ENCODE measurements at regions not wholly inside any gene's neighbourhood (a gene's known extent, or its start where the extent isn't known, plus 50 kb on each side); places are given as distances from the start of the nearest gene placed in this dataset.

DNA sequence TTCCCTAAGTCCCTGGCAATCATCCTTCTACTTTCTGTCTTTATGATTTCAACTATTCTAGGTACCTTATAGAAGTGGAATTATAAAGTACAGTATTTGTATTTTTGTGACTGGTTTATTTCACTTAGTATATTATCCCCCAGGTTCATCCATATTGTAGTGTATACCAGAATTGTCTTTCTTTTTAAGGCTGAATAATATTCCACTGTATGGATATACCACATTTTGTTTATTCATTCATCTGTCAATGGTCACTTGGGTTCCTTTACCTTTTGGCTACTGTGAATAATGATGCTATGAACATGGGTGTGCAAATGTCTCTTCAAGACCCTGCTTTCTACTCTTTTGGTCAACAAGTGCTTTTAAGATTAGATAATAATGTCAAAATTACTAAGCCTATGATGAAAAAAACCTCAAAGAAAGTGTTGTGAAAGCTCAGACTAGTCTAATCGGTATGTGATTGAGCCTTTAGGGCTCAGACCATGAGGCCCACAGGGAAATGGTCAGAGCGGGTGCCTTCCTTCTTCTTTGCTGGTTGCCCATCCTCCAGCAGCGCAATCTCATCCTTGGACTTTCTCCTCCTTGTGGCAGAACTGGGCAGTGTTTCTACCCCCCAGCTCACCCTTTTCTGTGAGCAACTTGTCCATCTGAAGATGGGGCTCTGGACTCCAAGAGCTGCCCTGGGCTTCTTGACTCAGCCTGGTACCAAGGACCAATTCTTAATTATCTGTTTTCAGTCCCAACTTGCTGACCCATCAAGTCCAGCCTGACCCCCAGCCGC is 105.4 kb downstream of the TTC8 start:
- no peaks in the 10 kb centered on the region for H3K4me1 Mint-ChIP-seq
- H3K27me3 Mint-ChIP-seq = peaks cover under 1% of the 10 kb centered on the region
- no peak overlapping the region for H3K27ac Mint-ChIP-seq
- H3K9me3 Mint-ChIP-seq = no peaks in the 10 kb centered on the region
- DNase-seq = no peak
- ChIA-PET CTCF (no interaction called here), POLR2A (no interaction called here)
- H3K36me3 Mint-ChIP-seq (ENCODE audit: low read depth) = no peaks in the 10 kb centered on the region
- no peak overlapping the region for H3K4me3 Mint-ChIP-seq

- H3K4me1 Mint-ChIP-seq = no peaks in the 10 kb centered on the region
- POLR2A ChIA-PET = no interaction called here
- no peak overlapping the region for H3K27ac Mint-ChIP-seq
Measured at GRCh38 chr14:88931321-88932110, 107.1 kb downstream of the TTC8 start.

DNA sequence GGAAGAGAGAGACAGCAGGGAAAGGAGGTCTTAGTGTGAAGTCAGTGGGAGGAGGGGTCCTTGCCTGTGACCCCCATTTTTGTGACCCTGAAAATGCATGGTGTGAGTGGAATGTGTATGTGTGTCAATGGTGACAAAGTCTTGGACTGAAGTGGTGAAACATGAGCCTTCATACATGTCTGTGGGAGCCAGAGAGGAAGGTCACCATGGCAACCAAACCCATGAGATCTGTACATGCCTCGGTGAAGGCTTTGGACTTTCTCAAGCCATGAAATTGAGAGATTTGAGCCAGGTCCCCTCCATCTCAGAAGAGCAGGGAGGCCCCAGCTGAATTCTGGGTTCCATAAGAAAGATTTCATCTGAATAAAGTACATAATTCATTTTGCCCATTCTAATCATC is 108.7 kb downstream of the TTC8 start:
- DNase-seq = no peak
- CTCF ChIA-PET = no interaction called here
- no peaks in the 10 kb centered on the region for H3K36me3 Mint-ChIP-seq (ENCODE audit: low read depth)

More at GRCh38 chr14:88931321-88932110, 107.1 kb downstream of the TTC8 start:
- H3K9me3 Mint-ChIP-seq = no peaks in the 10 kb centered on the region
- no peaks in the 10 kb centered on the region for H3K27me3 Mint-ChIP-seq
- CTCF ChIA-PET = no interaction called here
- no peak for DNase-seq
- no peak overlapping the region for H3K4me3 Mint-ChIP-seq
- no peaks in the 10 kb centered on the region for H3K36me3 Mint-ChIP-seq (ENCODE audit: low read depth)

GRCh38 chr14:88934351-88934806 is 109.9 kb downstream of the TTC8 start:
- Mint-ChIP-seq H3K27me3 (no peaks in the 10 kb centered on the region), H3K27ac (no peak overlapping the region), H3K36me3 (ENCODE audit: low read depth) (no peaks in the 10 kb centered on the region), H3K9me3 (no peaks in the 10 kb centered on the region), H3K4me1 (no peaks in the 10 kb centered on the region), H3K4me3 (no peak overlapping the region)
- ChIA-PET CTCF (no interaction called here), POLR2A (no interaction called here)
- no peak for DNase-seq

More for the DNA sequence above, 108.7 kb downstream of the TTC8 start:
- POLR2A ChIA-PET = no interaction called here
- Mint-ChIP-seq H3K4me1 (no peaks in the 10 kb centered on the region), H3K27ac (no peak overlapping the region), H3K27me3 (no peaks in the 10 kb centered on the region), H3K9me3 (no peaks in the 10 kb centered on the region), H3K4me3 (no peak overlapping the region)

DNA sequence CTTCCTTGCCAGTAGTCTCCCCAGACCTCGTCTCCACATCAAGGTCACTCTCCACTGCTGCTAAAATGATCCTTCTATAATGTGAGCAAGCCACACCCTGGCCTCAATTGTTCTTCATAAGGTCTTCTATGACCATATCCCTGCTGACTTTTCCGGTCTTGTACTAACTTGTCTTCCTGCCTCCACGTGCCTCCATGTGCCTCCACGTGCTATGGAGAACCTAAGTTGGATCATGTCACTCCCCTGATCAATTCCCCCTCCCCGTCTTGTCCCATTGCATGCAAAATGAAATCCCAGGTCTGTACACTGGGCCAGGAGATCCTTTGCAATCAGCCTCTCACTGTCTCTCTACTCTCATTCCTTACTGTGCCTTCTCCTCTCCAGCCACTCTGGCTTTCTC is 110.6 kb downstream of the TTC8 start:
- no peak overlapping the region for H3K4me3 Mint-ChIP-seq
- H3K4me1 Mint-ChIP-seq = no peaks in the 10 kb centered on the region
- CTCF ChIA-PET = no interaction called here
- H3K27me3 Mint-ChIP-seq = no peaks in the 10 kb centered on the region
- no peaks in the 10 kb centered on the region for H3K36me3 Mint-ChIP-seq (ENCODE audit: low read depth)
- no peak for DNase-seq
- no peak overlapping the region for H3K27ac Mint-ChIP-seq
- POLR2A ChIA-PET = no interaction called here
- H3K9me3 Mint-ChIP-seq = no peaks in the 10 kb centered on the region

DNA sequence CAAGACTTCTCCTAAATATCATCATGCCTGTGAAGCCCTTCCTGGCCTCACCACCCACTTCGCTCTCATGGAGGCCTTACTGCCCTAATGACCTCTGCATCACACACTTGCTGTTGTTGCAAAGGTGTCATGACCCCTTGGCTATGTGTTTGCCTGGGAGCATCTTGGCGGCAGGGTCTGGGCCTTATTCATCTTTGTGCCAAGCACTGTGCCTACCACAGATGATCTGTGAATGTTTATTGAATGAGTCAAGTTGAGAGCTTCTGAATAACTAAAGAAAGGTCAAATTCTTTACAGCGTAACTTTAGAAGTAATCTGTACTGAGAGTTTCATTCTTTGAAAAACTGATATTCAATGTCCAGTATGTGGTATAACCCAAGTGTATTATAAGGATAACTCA is 113.3 kb downstream of the TTC8 start:
- ChIA-PET POLR2A (no interaction called here), CTCF (no interaction called here)
- DNase-seq = no peak
- H3K9me3 Mint-ChIP-seq = no peaks in the 10 kb centered on the region
- H3K27me3 Mint-ChIP-seq = no peaks in the 10 kb centered on the region
- H3K4me1 Mint-ChIP-seq = no peaks in the 10 kb centered on the region
- H3K27ac Mint-ChIP-seq = no peak overlapping the region
- H3K36me3 Mint-ChIP-seq (ENCODE audit: low read depth) = no peaks in the 10 kb centered on the region
- no peak overlapping the region for H3K4me3 Mint-ChIP-seq

GRCh38 chr14:88940671-88941070 is 116.2 kb downstream of the TTC8 start:
- ChIA-PET CTCF (no interaction called here), POLR2A (no interaction called here)
- no peaks in the 10 kb centered on the region for H3K4me1 Mint-ChIP-seq
- no peaks in the 10 kb centered on the region for H3K9me3 Mint-ChIP-seq
- no peak overlapping the region for H3K4me3 Mint-ChIP-seq
- no peak overlapping the region for H3K27ac Mint-ChIP-seq
- H3K36me3 Mint-ChIP-seq (ENCODE audit: low read depth) = no peaks in the 10 kb centered on the region
- no peak for DNase-seq
- no peaks in the 10 kb centered on the region for H3K27me3 Mint-ChIP-seq

DNA sequence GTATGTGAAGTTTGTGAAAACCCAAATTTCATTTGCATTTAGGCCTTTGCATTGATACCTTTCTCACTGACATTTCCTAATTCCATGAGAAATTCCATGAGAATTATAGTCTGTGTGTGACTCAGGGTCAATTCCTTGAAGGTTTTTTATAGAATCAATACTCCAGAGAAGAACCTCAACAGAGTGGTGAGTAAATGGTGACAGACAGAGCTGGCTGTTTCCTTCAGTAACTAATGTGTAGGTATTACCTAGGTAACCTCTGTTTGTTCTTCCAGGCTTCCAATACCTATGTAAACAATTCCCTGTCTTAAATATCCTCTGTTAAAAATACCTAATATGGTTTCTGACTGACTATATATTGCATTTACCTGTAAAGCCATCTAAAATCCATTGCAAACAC is 117.0 kb downstream of the TTC8 start:
- ChIA-PET POLR2A (no interaction called here), CTCF (no interaction called here)
- H3K9me3 Mint-ChIP-seq = no peaks in the 10 kb centered on the region
- no peaks in the 10 kb centered on the region for H3K27me3 Mint-ChIP-seq
- H3K36me3 Mint-ChIP-seq (ENCODE audit: low read depth) = no peaks in the 10 kb centered on the region
- H3K4me1 Mint-ChIP-seq = no peaks in the 10 kb centered on the region
- H3K27ac Mint-ChIP-seq = no peak overlapping the region
- no peak for DNase-seq
- no peak overlapping the region for H3K4me3 Mint-ChIP-seq

- DNase-seq = no peak
- Mint-ChIP-seq H3K4me3 (no peak overlapping the region), H3K9me3 (peaks cover 6% of the 10 kb centered on the region), H3K36me3 (ENCODE audit: low read depth) (no peaks in the 10 kb centered on the region), H3K4me1 (no peaks in the 10 kb centered on the region), H3K27ac (no peak overlapping the region), H3K27me3 (no peaks in the 10 kb centered on the region)
- ChIA-PET POLR2A (interaction anchor here (0.7 kb wide), 1 partner anchor 251 kb away, joined by 3 read pairs; no protein-coding TSS in a partner anchor), CTCF (no interaction called here)
Measured at GRCh38 chr14:88947646-88948598, 123.5 kb downstream of the TTC8 start.

GRCh38 chr14:88950069-88950468 is 125.6 kb downstream of the TTC8 start:
- Mint-ChIP-seq H3K4me3 (no peak overlapping the region), H3K36me3 (ENCODE audit: low read depth) (no peaks in the 10 kb centered on the region), H3K27me3 (no peaks in the 10 kb centered on the region), H3K27ac (no peak overlapping the region), H3K9me3 (peaks cover 9% of the 10 kb centered on the region), H3K4me1 (no peaks in the 10 kb centered on the region)
- CTCF ChIA-PET = no interaction called here
- POLR2A ChIA-PET = no interaction called here
- no peak for DNase-seq

DNA sequence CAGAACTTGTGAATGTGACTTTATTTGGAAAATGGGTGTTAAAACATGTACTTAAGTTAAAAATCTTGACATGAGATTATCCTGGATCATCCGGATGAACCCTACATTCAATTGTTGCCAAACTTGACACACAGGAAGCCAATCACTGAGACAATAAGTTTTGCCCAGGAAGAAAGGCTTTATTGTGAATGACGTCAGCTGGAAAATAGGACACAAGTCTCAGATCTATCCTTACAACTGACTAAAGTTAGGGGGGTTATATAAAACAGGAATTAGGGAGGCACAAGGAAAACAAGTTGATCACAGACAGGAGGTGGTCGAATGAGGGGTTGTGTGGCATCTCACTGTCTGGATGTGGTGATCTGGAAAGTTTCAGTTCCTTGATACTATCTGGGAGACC is 126.9 kb downstream of the TTC8 start:
- Mint-ChIP-seq H3K4me1 (no peaks in the 10 kb centered on the region), H3K4me3 (no peak overlapping the region), H3K27ac (no peak overlapping the region), H3K27me3 (no peaks in the 10 kb centered on the region), H3K36me3 (ENCODE audit: low read depth) (no peaks in the 10 kb centered on the region), H3K9me3 (peaks cover 9% of the 10 kb centered on the region)
- POLR2A ChIA-PET = no interaction called here
- DNase-seq = no peak
- CTCF ChIA-PET = no interaction called here

GRCh38 chr14:88952901-88953300 is 128.4 kb downstream of the TTC8 start:
- CTCF ChIA-PET = no interaction called here
- no peak for DNase-seq
- Mint-ChIP-seq H3K27me3 (no peaks in the 10 kb centered on the region), H3K27ac (no peak overlapping the region), H3K4me1 (no peaks in the 10 kb centered on the region), H3K9me3 (peaks cover 9% of the 10 kb centered on the region), H3K36me3 (ENCODE audit: low read depth) (no peaks in the 10 kb centered on the region), H3K4me3 (no peak overlapping the region)
- POLR2A ChIA-PET = no interaction called here

GRCh38 chr14:88955455-88955854 is 131.0 kb downstream of the TTC8 start:
- no peak overlapping the region for H3K27ac Mint-ChIP-seq
- H3K27me3 Mint-ChIP-seq = no peaks in the 10 kb centered on the region
- no peak overlapping the region for H3K4me3 Mint-ChIP-seq
- H3K4me1 Mint-ChIP-seq = no peaks in the 10 kb centered on the region
- CTCF ChIA-PET = no interaction called here
- H3K9me3 Mint-ChIP-seq = peaks cover 9% of the 10 kb centered on the region
- H3K36me3 Mint-ChIP-seq (ENCODE audit: low read depth) = no peaks in the 10 kb centered on the region
- POLR2A ChIA-PET = no interaction called here
- no peak for DNase-seq
